ENCODE measurements at regions not wholly inside any gene's neighbourhood (a gene's known extent, or its start where the extent isn't known, plus 50 kb on each side); places are given as distances from the start of the nearest gene placed in this dataset.

- H3K14ac ChIP-seq (replicated peaks; ENCODE audit: low read depth, low read length) = no peak overlapping the region
- no TSS peak for BruUV-seq (replicated peaks)
Measured at GRCh38 chr1:82153272-82153629, 352.5 kb downstream of the ADGRL2 start.

More at GRCh38 chr1:82153272-82153629, 352.5 kb downstream of the ADGRL2 start:
- Histone ChIP-seq H3K4ac (ENCODE audit: low read depth, low read length) (no peak overlapping the region), H2BK15ac (ENCODE audit: low read depth, low read length) (no peak overlapping the region), H4K91ac (ENCODE audit: insufficient read depth, low read depth, low read length) (no peak overlapping the region), H2BK120ac (ENCODE audit: low read depth, low read length) (no peak overlapping the region), H3K27ac (ENCODE audit: insufficient read depth, low read length) (no peak overlapping the region), H3K56ac (ENCODE audit: extremely low read depth, insufficient read depth, low read length) (no peak overlapping the region), H3K36me3 (ENCODE audit: control insufficient read depth, insufficient read depth, low read length) (no peaks in the 10 kb centered on the region), H3K4me3 (ENCODE audit: insufficient read depth, low read depth, low read length) (no peak overlapping the region), H2AFZ (replicated peaks; ENCODE audit: low read length, poor library complexity) (no peak overlapping the region), H3K18ac (ENCODE audit: low read depth, low read length) (no peak overlapping the region), H3K79me1 (ENCODE audit: low read depth in 1 of 2, low read length in 2 of 2) (no peaks in the 10 kb centered on the region), H4K8ac (ENCODE audit: low read depth in 2 of 2, low read length in 2 of 2) (no peak overlapping the region), H2BK20ac (ENCODE audit: low read depth, low read length) (no peak overlapping the region), H4K20me1 (ENCODE audit: insufficient read depth, low read length) (no peaks in the 10 kb centered on the region), H2AK5ac (ENCODE audit: low read depth, low read length) (no peak overlapping the region), H3K9me1 (ENCODE audit: insufficient read depth, low read length) (no peaks in the 10 kb centered on the region), H3K4me2 (ENCODE audit: low read depth, low read length) (no peak overlapping the region), H3K9me3 (ENCODE audit: control insufficient read depth, insufficient read depth, low read length) (no peaks in the 10 kb centered on the region), H2AK9ac (replicated peaks; ENCODE audit: low read depth, low read length, poor library complexity) (no peak overlapping the region), H3K9ac (ENCODE audit: low read depth, low read length) (no peak overlapping the region), H3K27me3 (ENCODE audit: control insufficient read depth, insufficient read depth, low read length) (no peaks in the 10 kb centered on the region), H3K4me1 (ENCODE audit: control insufficient read depth, insufficient read depth, low read length) (no peaks in the 10 kb centered on the region), H3K23ac (ENCODE audit: low read depth, low read length) (no peak overlapping the region), H4K5ac (ENCODE audit: low read depth, low read length) (no peak overlapping the region), H2BK5ac (ENCODE audit: low read depth, low read length, poor library complexity, severe bottlenecking) (no peak overlapping the region)
- ChIA-PET POLR2A (ENCODE audit: unreplicated experiment) (no interaction called here), CTCF (interaction anchor here (0.6 kb wide), 1 partner anchor 34 kb away, joined by 3 read pairs; no protein-coding TSS in a partner anchor)
- ATAC-seq (ENCODE audit: low read depth) (no peak), DNase-seq (no peak)
- dilution Hi-C loops (cut with HindIII; ENCODE audit: low sequenced_read_pairs, unreplicated experiment) = no loop called here
- in situ Hi-C loops (cut with MboI; ENCODE audit: low sequenced_read_pairs) = no loop called here
- intact Hi-C loops (cut with micrococcal nuclease) = no loop called here
- TF ChIP-seq MAFK (IDR thresholded peaks at IDR 0.05; ENCODE audit: low read depth, low read length) = no peak
- TF ChIP-seq CTCF (conservative IDR thresholded peaks at IDR 0.05; ENCODE audit: low read depth, low read length) = no peak
- TF ChIP-seq RAD21 (IDR thresholded peaks at IDR 0.05; ENCODE audit: low read length) = no peak
- no peak for TF ChIP-seq NFE2L2 (IDR thresholded peaks at IDR 0.05; ENCODE audit: low read depth, low read length)
- no peak for TF ChIP-seq ELK1 (IDR thresholded peaks at IDR 0.05; ENCODE audit: borderline replicate concordance, low read depth, low read length)
- no peak for TF ChIP-seq MAZ (IDR thresholded peaks at IDR 0.05; ENCODE audit: borderline replicate concordance, low read depth, low read length)
- no peak for TF ChIP-seq RCOR1 (IDR thresholded peaks at IDR 0.05; ENCODE audit: insufficient replicate concordance, low read length)
- TF ChIP-seq POLR2A (IDR thresholded peaks at IDR 0.05; ENCODE audit: low read depth, low read length) = no peak
- no peak for TF ChIP-seq CHD1 (IDR thresholded peaks at IDR 0.05; ENCODE audit: low read depth, low read length)
- no peak for TF ChIP-seq FOS (IDR thresholded peaks at IDR 0.05; ENCODE audit: low read depth, low read length)
- TF ChIP-seq SMC3 (IDR thresholded peaks at IDR 0.05; ENCODE audit: low read depth, low read length) = no peak
- no peak for TF ChIP-seq MXI1 (IDR thresholded peaks at IDR 0.05; ENCODE audit: borderline replicate concordance, low read depth, low read length)
- no peak for TF ChIP-seq USF2 (IDR thresholded peaks at IDR 0.05; ENCODE audit: low read depth, low read length)
